Liver (tissue), 2 donors: ENCODE measurements at regions not wholly inside any gene's neighbourhood (a gene's known extent, or its start where the extent isn't known, plus 50 kb on each side); places are given as distances from the start of the nearest gene placed in this dataset.

Experiments used
- CTCF ChIP-seq: fragments of 150-350 bp; IDR thresholded peaks from 2 replicates; pipeline ENCODE4 v1.5.1; 2017; ENCODE audit warnings: improper control_type of control experiment, low read depth, low read length; ENCODE audit not compliant: missing input control
- MAX ChIP-seq: IDR thresholded peaks from 2 replicates; pipeline ENCODE4 v1.6.1; 2016; ENCODE audit warnings: antibody characterized with exemption
- donor health status: healthy.

GRCh38 chr11:129598378-129598777, 217.3 kb upstream of the TMEM45B start:
- no peak for TF ChIP-seq CTCF
- TF ChIP-seq MAX, result no peak
